ENCODE measurements at regions not wholly inside any gene's neighbourhood (a gene's known extent, or its start where the extent isn't known, plus 50 kb on each side); places are given as distances from the start of the nearest gene placed in this dataset.

DNA sequence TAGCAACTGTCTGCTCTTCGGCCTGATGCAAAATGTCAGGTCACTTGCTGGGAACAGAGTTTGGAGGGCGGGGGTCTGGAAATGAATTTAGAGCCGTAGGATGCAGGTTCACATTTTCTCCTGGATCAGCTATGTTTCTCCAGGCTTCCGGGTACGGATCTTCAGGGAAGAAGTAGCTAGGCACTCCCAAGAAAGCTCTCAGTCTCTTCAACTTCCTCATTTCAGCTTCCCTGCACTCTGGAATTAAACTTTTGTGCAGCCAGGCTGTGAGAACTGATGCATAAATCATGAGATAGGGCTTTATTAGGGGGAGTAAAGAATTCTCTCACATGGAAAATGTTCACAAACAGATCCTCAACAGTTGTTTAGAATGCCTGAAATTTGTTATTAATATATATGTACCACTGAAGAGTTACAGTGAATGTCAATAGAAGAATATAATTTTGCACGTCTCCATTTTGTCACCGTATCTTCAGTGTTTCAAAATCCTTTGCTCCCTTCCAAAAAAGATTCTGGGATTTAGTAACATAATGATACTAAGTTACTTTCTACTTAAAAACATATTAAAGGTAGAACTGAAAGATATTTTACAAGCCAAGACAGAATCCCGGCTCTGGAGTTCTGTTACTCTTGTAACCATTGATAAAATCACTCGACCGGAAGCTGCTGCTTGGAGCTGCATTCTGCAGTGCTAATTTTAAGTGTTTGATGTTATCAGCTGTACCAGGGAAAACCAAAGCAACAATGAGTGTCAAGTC lies 178.5 kb upstream of the P2RY1 start:
- TF ChIP-seq, protein P1, sequence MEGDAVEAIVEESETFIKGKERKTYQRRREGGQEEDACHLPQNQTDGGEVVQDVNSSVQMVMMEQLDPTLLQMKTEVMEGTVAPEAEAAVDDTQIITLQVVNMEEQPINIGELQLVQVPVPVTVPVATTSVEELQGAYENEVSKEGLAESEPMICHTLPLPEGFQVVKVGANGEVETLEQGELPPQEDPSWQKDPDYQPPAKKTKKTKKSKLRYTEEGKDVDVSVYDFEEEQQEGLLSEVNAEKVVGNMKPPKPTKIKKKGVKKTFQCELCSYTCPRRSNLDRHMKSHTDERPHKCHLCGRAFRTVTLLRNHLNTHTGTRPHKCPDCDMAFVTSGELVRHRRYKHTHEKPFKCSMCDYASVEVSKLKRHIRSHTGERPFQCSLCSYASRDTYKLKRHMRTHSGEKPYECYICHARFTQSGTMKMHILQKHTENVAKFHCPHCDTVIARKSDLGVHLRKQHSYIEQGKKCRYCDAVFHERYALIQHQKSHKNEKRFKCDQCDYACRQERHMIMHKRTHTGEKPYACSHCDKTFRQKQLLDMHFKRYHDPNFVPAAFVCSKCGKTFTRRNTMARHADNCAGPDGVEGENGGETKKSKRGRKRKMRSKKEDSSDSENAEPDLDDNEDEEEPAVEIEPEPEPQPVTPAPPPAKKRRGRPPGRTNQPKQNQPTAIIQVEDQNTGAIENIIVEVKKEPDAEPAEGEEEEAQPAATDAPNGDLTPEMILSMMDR (IDR thresholded peaks at IDR 0.05) = no peak
- no peak for TF ChIP-seq POLR2A (IDR thresholded peaks at IDR 0.05)

Data from lower leg skin (tissue), 3 donors.